Stomach smooth muscle (tissue), 2 donors: ENCODE measurements at regions not wholly inside any gene's neighbourhood (a gene's known extent, or its start where the extent isn't known, plus 50 kb on each side); places are given as distances from the start of the nearest gene placed in this dataset.

Experiments
- H3K27ac ChIP-seq: one replicate; pipeline ENCODE4 v1.7.0; 2013; ENCODE audit warnings: mild to moderate bottlenecking, low read length, inconsistent platforms
- H3K27me3 ChIP-seq, 2 donors: one replicate each; pipeline ENCODE4 v1.7.0; 2013; ENCODE audit warnings: low read length in 2 of 2; ENCODE audit not compliant: insufficient read depth in 2 of 2, control insufficient read depth in 1 of 2
- H3K36me3 ChIP-seq, 2 donors: one replicate each; pipeline ENCODE4 v1.7.0; 2013; ENCODE audit warnings: low read length in 2 of 2; ENCODE audit not compliant: control insufficient read depth in 2 of 2, insufficient read depth in 2 of 2
- H3K4me1 ChIP-seq: one replicate; pipeline ENCODE4 v1.7.0; 2013; ENCODE audit warnings: low read length; ENCODE audit not compliant: control insufficient read depth, insufficient read depth
- H3K4me3 ChIP-seq, 2 donors: one replicate each; pipeline ENCODE4 v1.7.0; 2013; ENCODE audit warnings: low read length in 2 of 2
- H3K9ac ChIP-seq, 2 donors: one replicate each; pipeline ENCODE4 v1.7.0; 2013; ENCODE audit warnings: low read length in 2 of 2, mild to moderate bottlenecking in 1 of 2
- H3K9me3 ChIP-seq, 2 donors: one replicate each; pipeline ENCODE4 v1.7.0; 2013; ENCODE audit warnings: low read length in 2 of 2; ENCODE audit not compliant: control insufficient read depth in 2 of 2
- donor health status: healthy.
- donor health status: Pancreatic carcinoma.

DNA sequence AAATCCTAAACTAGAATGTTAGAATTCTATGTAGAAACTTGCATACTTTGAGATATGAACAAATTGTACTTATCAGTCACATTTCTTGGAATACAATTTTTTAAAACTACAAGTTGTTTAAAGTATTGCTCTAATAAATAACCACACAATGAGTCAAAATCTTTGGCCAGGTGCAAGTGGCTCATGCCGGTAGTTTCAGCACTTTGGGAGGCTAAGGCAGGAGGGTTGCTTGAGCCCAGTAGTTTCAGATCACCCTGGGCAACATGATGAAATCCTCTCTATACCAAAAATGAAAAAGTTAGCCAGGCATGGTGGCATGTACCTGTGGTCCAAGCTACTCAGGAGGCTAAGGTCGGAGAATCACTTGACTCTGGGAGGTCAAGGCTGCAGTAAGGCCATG is 257.8 kb downstream of the COX7C start:
- Histone ChIP-seq H3K36me3 (no peaks in the 10 kb centered on the region), H3K27ac (no peak overlapping the region), H3K4me1 (no peaks in the 10 kb centered on the region), H3K9ac (no peak overlapping the region), H3K4me3 (no peak overlapping the region), H3K9me3 (no peaks in the 10 kb centered on the region), H3K27me3 (no peaks in the 10 kb centered on the region)

DNA sequence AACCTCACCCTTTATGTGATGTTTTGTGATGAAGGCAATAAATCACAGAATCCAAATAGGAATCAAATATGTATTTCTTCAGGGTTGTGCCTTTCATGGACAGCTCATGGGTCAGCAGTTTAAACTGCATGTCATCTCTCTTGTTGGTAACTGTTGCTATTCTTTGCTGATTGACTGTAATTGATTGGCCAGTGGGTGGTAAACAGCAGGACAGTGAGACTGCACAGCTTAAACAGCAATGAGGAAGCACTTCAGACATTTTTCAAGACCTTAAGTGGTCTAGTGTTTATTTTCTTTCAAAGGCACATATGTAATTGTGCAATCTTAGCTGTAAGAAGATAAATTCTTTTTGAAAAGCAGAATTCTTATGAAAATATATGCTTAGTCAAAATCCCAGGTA is 260.5 kb downstream of the COX7C start:
- Histone ChIP-seq H3K9ac (no peak overlapping the region), H3K9me3 (no peaks in the 10 kb centered on the region), H3K27me3 (no peaks in the 10 kb centered on the region), H3K36me3 (no peaks in the 10 kb centered on the region), H3K4me3 (no peak overlapping the region), H3K4me1 (no peaks in the 10 kb centered on the region), H3K27ac (no peak overlapping the region)

DNA sequence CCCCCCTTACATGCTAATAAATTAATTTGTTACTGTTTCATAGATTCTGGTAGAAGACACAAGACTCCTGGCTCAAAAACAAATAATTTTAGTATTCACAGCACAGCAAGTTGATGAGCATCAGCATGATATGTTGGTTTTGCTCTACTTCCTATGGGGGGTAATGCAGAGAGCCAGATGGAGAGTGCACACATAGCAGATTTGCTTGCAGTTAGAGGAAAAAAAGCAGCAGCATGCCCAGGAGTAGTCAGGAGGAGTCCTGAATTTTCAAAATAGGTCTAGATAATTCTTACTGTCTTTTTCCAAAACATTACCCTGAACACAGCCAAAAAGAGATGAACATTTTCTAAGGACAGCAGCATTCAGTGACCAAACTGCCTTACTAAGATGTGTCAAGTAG is 261.3 kb downstream of the COX7C start:
- Histone ChIP-seq H3K36me3 (no peaks in the 10 kb centered on the region), H3K9me3 (no peaks in the 10 kb centered on the region), H3K27me3 (no peaks in the 10 kb centered on the region), H3K9ac (no peak overlapping the region), H3K4me3 (no peak overlapping the region), H3K27ac (no peak overlapping the region), H3K4me1 (no peaks in the 10 kb centered on the region)

DNA sequence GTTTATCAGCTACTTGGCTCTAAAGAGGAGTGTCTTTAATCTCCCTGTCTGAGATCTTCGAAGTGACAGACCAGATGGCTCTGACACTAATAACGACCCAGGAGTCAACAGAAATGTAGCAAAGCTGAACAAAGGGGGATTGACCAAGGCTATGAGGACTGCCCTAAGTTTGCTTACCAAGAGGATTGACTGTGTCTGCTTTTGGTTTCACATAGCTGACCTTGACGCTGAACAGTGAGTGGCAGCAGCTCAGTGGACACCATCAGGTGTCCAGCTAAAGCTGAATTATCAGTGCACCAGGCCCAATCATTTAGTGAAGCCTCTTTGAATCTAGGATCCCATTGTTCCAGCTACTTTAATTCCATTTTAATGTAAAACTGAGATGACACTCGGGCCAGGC is 262.6 kb downstream of the COX7C start:
- Histone ChIP-seq H3K4me1 (no peaks in the 10 kb centered on the region), H3K27me3 (no peaks in the 10 kb centered on the region), H3K27ac (no peak overlapping the region), H3K9me3 (no peaks in the 10 kb centered on the region), H3K36me3 (no peaks in the 10 kb centered on the region), H3K4me3 (no peak overlapping the region), H3K9ac (no peak overlapping the region)

DNA sequence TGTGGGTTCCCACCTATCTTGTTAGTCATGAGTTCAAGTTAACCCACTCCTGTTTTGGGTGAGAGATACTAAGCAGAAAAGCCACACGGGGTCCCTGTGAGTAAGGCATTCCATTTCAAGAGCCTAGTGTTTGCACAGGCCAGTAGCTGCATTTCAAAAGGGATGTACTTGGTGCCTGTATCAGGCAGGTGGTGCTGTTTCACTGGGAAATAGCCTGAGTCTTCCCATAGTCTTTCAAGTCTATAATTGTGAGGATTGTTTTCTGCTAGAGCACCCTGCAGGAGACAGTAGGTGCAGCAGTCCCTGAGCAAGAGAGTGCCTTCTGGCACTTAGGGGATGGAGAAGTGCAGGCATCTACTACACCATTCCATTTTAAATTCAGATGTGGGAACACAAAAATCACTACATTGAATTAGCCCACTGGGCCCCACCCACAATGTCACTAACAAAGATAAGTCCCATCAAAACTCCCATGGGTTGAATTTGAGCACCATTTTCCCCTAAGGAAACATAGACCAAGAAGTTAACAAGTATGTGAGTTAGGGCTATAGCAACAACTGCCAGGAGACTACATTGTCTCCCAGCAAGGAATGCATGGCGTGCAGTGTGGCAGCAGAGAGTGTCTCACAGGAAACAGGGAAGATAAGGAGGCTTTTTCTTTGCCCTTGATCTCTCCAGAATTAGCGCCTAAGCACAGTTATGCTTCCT is 263.2 kb downstream of the COX7C start:
- Histone ChIP-seq H3K4me1 (no peaks in the 10 kb centered on the region), H3K27me3 (no peaks in the 10 kb centered on the region), H3K4me3 (no peak overlapping the region), H3K9ac (no peak overlapping the region), H3K27ac (no peak overlapping the region), H3K36me3 (no peaks in the 10 kb centered on the region), H3K9me3 (no peaks in the 10 kb centered on the region)

DNA sequence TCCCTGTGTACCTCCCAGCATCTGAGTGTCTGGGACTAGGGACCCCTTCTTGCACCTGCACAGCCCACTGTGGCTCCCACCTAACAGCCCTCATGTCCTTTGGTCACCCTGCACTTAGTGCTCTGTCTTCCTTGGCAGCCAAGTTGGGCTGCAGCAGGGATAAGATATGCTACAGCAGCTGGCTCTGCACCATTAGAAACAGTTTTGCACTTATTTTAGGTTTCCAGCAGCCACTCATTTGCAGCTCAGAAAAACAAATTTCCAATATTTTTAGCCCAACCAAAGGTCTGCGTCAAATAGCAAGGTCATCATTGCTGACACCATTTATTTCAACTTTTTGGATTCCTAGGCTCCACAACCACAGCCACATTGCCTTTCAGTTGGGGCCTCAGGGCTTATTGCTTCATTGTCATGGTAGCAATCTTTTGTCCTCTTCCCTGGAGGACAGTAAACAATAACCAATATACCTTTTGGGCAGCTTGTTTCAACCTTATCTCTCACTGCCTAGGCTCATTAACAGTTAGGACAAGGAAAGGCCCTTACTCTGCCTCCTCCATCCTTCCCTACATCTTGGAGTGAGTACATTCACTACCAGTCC is 263.9 kb downstream of the COX7C start:
- no peak overlapping the region for H3K4me3 ChIP-seq
- H3K9me3 ChIP-seq = no peaks in the 10 kb centered on the region
- H3K27me3 ChIP-seq = no peaks in the 10 kb centered on the region
- no peaks in the 10 kb centered on the region for H3K36me3 ChIP-seq
- no peak overlapping the region for H3K27ac ChIP-seq
- no peaks in the 10 kb centered on the region for H3K4me1 ChIP-seq
- H3K9ac ChIP-seq = no peak overlapping the region

DNA sequence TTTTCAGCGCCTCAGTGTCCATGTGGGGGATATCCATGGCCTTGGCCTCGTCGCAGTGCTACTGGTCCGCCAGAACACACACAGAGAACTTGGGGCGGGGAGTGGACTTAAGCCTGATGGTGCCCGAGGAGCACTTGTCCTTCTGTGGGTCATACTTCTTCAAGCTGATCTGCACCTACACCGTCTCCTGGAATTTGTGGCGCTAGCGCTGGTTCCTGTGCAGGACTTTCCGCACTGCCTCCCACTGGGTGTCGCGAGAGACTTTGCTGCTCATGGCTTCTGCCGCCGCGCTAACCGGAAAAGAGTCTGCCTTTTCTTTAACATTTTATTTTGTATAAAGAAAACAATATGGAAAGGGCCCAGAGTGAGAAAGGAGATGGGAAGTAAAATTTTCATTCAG is 266.9 kb downstream of the COX7C start:
- no peak overlapping the region for H3K9ac ChIP-seq
- H3K9me3 ChIP-seq = no peaks in the 10 kb centered on the region
- H3K4me3 ChIP-seq = no peak overlapping the region
- no peak overlapping the region for H3K27ac ChIP-seq
- no peaks in the 10 kb centered on the region for H3K36me3 ChIP-seq
- no peaks in the 10 kb centered on the region for H3K4me1 ChIP-seq
- no peaks in the 10 kb centered on the region for H3K27me3 ChIP-seq

DNA sequence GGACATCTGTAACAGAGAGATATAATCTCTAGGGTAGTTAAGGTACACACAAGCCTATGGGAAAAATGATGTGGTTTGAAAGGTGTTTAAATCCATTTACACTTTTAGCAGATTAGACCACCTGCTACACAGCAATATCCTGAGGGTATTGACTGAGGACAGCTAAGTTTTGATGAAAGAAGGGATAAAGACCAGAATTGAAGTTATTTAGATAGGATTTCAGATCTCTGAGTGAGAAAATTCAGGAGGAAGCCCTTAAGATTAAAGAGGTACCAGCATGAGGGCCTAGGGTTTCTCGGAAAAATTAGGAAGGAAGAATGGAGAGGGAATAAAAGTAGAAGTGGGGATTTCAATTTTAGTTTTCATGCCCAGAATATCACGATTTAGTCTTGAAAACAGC is 267.3 kb downstream of the COX7C start:
- H3K4me1 ChIP-seq = no peaks in the 10 kb centered on the region
- H3K36me3 ChIP-seq = no peaks in the 10 kb centered on the region
- H3K9ac ChIP-seq = no peak overlapping the region
- no peaks in the 10 kb centered on the region for H3K27me3 ChIP-seq
- no peak overlapping the region for H3K4me3 ChIP-seq
- H3K9me3 ChIP-seq = no peaks in the 10 kb centered on the region
- no peak overlapping the region for H3K27ac ChIP-seq

DNA sequence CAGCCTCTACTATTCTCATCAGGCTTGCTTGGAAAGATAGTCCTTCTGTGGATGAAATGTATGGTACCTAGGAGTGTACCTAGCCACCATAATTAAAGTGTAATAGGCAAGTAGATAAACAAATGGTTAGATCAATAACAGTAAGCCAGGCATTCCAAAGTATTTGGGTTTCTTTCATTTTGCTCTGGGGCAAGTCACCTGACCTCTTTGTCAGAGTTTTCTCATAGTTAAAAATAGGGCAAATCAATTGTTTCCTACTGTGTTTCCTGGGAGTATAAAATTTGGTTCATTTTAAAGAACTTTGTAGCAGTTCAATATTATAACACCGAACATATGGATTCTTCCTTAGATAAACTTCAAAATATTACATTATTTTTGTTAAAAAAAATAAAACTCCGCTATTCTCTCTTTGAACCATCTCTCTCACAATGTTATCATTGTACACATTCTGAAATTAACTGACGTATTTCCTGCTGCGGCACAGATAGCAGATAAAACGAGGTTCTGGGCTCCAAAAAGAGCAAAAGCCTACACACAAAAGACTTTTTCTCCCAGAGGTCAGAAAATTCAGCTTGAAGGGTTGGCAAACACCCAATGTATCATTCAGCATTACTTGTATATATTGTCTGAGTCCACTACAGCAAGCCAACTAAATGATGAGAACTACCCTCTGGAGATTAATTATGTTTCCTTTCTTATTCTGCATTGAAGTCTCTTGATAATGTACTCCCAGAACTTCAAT is 267.9 kb downstream of the COX7C start:
- Histone ChIP-seq H3K4me1 (no peaks in the 10 kb centered on the region), H3K27ac (no peak overlapping the region), H3K9me3 (no peaks in the 10 kb centered on the region), H3K4me3 (no peak overlapping the region), H3K27me3 (no peaks in the 10 kb centered on the region), H3K9ac (no peak overlapping the region), H3K36me3 (no peaks in the 10 kb centered on the region)

DNA sequence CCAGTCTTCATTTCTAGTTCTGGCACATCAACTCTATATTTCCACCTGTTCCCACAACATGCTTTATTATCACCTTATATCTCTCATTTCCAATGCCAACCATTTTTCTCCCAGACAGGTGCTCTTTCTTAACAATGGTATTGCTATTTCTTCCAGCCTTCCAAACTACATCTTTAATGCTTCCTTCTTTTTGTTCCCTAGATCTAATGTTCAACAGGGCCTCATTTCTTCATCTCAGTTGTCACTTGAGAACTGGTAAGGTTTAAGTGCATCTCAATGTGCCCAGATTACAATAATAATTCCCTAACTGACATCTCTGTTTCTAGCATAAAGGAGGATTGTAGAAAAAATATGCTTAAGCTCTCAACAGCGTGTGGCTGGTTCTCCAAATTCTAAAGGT is 272.6 kb downstream of the COX7C start:
- Histone ChIP-seq H3K36me3 (no peaks in the 10 kb centered on the region), H3K4me1 (no peaks in the 10 kb centered on the region), H3K27ac (no peak overlapping the region), H3K4me3 (no peak overlapping the region), H3K9me3 (no peaks in the 10 kb centered on the region), H3K27me3 (no peaks in the 10 kb centered on the region), H3K9ac (no peak overlapping the region)

DNA sequence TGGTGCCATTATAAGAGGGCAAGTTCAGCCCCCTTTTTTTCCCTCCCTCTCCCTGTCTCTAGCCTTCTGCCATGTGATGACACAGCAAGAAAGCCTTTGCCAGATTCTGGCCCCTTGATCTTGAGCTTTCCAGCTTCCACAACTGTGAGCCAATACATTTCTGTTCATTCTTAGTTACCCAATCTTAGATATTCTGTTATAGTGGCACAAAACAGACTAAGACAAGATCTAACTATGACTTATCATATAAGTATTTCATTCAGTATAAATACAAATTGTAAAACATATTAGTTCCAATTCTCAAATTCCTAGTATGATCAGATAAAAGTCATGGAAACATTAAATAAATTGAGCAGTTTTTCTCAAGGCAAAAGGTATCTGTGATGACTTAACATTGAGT is 276.3 kb downstream of the COX7C start:
- Histone ChIP-seq H3K4me1 (no peaks in the 10 kb centered on the region), H3K36me3 (no peaks in the 10 kb centered on the region), H3K27me3 (no peaks in the 10 kb centered on the region), H3K9me3 (no peaks in the 10 kb centered on the region), H3K9ac (no peak overlapping the region), H3K4me3 (no peak overlapping the region), H3K27ac (no peak overlapping the region)
